EH (cell line): ENCODE measurements at regions not wholly inside any gene's neighbourhood (a gene's known extent, or its start where the extent isn't known, plus 50 kb on each side); places are given as distances from the start of the nearest gene placed in this dataset.
"Not testable (repeated sequence)": the region's sequence is repeated elsewhere in the genome, so short reads cannot be mapped to it uniquely, and the experiment has no call there.

Source experiments
- DNase-seq: peaks from one replicate; pipeline ENCODE4 v3.0.0-alpha.2; 2015; ENCODE audit warnings: low read depth

DNA sequence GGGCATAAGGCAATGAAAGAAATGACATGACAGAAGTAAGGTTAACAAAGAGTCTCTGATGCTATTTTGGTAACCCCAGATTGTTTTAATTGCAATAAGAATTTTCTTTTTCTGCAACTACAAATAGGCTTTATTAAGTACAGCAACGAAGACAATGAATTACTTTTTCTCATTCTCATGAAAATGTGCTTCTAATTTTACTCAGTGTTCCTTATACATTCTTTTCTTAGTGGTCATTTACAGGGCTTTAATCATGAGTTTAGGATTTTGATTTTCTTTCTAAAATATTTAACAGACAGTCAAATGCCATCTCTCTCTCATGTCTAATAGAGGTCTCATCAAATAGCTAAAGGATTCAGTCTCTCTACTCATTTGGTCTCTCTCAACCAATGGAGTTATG, 452.1 kb downstream of the RAP2B start:
- DNase-seq, result peak; percentile 69

- DNase-seq, result peak; percentile 85
Observed at GRCh38 chr3:153614563-153614962, 452.5 kb downstream of the RAP2B start.

DNA sequence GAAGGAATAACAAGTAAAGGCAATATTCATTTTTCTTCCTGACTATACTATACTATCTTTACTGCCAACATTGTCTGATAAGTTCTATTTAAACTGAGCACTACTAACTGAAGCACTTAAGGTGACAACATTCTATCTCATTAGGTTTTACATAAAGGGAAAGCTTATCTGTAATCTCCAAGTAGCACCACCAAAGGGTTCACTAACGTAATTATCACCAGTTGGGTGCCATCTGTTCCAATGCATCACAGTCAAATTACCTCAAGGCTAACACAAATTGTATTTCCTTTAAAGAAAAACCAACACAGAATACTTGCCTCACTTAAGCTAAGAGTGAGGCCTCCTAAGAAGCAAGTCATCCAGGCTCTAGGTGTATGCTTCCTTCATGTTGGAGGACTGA, 453.8 kb downstream of the RAP2B start:
- DNase-seq, result no peak

DNA sequence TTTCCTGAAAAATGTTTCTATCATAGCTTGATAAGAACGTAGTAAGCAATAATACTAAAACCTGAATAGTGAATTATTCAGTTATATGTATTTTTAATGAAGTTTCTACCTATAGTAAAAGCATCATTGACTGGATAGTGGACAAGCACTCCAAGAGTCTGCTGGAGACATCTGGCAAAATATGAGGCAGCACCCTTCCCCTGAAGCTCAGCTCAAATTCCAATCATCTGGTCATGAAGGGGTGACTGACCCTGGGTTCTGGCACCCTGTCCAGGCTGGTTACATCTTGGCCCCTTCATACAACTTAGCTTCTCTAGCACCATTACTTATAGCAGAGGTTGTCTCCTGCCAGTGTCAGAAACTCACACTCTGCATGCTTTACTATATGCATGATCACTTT, 455.4 kb downstream of the RAP2B start:
- no peak for DNase-seq

DNA sequence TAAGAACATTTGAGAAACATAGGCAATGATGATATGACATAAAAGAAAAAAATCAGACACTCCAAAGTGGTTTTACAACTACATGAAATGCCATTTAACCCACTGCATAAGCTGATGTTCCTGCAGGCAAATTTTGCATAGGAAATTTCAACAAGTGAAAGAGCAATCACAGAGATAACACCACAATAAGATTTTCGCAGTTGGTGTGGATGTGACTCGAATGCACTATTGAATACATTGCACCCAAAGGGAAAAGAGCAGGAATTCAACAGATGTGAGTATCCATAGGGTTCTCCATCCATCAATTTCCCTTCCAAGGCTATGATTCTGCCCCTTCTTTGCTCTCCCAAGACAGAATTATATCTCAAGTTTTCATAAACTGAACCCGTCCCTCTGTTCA, 456.1 kb downstream of the RAP2B start:
- DNase-seq, result no peak

DNA sequence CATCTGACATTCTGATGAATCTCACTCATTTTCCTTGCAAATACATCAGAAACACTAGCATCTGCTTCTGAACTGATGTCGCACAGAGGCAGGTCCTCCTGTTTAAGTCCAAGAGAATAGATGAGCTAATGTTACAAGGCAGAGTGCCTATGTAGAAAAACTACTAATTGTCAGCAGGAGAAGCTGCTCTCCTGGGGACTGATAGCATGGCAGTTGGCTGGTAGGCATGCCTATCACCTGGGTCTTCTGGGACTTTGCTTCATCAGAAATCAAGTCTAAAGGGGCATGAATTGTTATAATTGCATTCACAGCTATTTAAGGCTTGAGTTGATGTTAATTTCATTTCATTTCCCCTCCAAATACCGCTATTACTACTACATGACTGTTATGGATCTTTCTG, 457.2 kb downstream of the RAP2B start:
- no peak for DNase-seq

DNA sequence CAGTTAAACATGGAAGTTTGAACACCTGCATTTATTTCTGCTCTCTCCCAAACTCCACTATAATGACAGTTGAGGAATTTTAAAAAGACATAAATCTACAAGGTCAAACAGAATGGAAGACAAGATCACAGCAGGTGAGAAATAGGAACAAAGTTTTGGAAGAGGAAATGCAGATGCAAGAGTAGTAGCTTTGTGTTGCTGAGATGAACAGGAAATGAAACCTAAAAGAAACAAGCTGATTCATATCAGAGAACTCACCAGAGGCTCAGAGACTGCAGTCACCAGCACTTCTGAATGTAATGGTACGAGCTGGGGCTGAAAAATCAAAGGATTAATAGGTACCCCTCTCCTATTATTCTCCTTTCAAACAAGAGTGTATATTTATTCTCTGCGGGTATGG, 459.9 kb downstream of the RAP2B start:
- DNase-seq, result no peak

DNA sequence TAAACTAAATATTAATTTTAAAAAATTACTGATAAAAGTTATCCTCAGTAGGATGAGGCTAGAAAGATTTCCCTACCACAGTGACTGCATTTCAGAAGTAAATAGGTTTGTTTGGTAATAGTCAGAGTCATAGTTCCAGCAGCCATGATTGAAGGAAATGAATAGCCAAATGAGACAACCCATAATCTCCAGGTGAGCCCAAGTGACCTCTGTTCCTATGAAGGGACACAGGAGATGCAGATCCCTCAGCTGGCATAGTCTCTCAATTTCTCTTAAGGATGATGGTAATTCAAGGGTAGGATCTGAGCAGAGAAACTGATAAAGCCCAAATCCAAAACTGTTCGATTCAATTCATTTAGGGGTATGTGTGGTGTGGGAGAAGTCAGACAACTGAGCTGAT, 461.8 kb downstream of the RAP2B start:
- DNase-seq, result no peak

DNA sequence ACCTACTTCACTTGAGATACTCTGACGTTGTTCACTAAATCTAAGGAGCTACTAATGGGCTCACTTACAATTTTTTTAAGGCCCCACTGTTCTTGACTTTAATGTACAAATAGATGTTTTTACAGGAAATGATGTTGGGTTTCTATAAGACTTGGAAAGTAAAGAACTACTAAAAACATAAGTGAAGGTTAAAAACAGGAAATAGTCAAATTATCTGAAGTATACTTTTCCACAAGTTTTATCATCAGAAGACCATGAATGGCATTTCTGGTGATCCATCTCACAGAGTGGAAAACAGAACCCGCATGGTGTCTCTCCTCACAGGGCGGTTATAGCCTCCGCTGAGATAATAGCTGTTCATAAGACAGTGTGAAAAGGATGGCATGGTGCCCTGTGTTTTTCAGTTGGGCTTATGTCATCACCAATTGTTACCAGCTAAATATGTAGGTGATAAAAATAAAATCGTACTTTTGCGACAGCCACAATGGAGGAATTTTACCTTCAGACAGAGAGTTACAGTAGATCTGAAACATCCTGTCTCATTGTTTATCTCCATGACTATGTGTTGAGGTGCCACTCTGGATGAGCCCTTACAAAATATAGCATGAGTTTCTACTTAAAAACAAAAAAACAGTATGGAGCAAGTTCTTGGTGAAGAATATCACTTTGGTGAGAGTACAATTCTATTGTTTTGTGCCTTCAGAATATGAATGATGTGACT, 462.4 kb downstream of the RAP2B start:
- DNase-seq, result no peak

DNA sequence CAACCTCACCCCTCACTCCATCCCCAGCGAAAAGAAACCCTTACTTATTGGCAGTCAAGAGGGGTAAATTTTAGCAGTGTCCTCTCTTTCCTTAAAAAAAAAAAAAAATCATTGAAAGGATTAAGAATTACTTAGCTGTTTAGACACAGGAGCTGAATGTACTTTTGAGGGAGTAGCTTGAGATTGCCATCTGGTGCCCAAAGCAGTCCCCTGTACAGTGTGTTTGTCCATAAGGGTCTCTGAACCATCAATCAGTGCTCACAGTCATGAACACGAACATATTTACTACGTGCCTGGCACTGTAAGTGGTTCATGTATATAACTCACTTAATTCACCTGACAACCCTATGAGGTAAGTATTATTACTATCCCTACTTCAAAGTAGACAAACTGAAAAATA, 463.5 kb downstream of the RAP2B start:
- DNase-seq, result peak; percentile 20

- no peak for DNase-seq
Observed at GRCh38 chr3:153626158-153626557, 464.1 kb downstream of the RAP2B start.

DNA sequence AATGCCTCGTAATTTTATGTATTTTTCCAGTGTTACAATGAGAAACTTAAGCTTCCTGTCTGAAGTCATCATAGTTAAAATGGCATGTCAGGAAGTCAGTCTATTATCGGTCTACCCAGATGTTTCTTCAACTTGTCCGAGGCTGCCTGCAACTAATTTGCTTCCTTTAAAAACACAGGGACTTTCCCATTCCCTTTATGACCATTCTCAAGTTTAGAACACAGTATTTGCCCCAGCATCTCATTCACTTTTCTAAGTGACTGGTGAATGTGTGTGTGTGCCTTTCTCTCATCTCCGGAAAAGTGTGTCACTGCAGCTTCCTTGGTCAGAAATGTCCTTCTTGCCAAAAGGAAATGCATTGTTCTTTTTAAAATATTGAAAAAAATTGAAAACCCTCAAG, 466.6 kb downstream of the RAP2B start:
- peak; percentile 13 for DNase-seq

DNA sequence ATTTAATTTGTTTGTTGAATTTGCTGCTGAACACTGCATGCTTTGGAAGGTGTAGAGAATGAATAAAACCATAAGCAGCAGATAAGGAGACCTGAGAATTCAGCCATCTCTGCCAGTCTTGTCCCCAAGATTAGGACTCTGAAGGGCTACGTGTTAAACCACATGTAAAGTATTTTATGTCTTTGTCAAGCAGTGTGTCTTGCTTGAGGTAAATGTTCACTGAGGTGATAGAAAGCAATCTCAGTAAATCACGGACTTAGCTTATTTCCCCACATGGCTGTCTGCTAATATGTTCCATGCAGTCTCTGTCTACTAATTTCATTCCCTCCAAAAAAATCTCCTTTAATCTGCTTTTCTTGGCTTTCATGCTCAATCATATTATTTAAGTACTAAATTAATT, 467.1 kb downstream of the RAP2B start:
- DNase-seq, result no peak

- no peak for DNase-seq
Observed at GRCh38 chr3:153631102-153631501, 469.1 kb downstream of the RAP2B start.

GRCh38 chr3:153631664-153632063, 469.6 kb downstream of the RAP2B start:
- DNase-seq, result no peak

- DNase-seq, result no peak
Observed at GRCh38 chr3:153633407-153633806, 471.4 kb downstream of the RAP2B start.

DNA sequence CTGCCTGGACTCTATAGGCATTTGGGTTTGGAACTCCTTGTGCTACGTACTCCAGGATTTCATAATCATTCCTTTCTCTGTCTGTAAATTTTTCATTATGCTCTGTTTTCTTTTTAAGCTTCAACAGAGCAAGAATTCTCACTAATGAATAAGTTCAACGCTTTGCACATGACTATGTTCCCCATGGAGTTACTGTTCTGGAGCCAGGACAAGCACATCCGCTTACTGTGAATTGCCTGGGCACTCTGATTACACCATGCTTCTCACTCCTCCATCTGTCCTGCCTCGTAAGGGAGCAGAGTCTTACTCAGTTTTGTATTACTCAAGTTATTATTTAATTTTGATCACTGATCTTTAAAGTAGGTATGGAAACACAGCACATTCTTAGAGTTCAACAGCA, 472.7 kb downstream of the RAP2B start:
- DNase-seq, result no peak

DNA sequence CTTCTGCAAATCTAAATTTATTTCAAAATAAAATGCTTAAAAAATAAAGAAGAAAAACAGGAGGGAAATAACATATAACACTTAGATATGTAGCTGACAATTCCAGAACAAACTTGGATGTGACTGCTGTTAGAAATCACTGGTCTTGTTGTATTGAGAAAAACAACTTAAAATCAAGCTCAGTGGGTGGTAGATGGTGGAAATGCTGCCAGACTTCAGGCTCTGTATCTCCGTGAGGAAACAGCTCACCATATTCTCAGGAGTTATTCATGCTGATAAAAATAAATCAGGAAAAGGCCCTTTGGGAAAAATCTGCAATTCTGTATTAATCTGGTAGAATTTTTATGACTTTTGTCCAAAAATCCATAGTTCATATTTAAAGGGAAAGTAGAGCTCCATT, 477.6 kb downstream of the RAP2B start:
- no peak for DNase-seq

GRCh38 chr3:153640689-153641665, 479.0 kb downstream of the RAP2B start:
- no peak for DNase-seq

DNA sequence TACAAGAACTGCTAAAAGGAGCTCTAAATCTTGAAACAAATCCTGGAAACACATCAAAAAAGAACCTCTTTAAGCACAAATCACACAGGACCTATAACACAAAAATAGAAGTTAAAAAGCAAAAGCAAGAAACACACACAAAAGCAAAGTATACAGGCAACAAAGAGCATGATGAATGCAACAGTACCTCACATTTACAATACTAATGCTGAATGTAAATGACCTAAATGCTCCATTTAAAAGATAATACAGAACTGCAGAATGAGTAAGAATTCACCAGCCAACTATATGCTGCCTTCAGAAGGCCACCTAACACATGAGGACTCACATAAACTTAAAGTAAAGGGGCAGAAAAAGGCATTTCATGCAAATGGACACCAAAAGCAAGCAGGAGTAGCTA, 478.6 kb upstream of the ARHGEF26 start:
- DNase-seq, result not testable (repeated sequence)

DNA sequence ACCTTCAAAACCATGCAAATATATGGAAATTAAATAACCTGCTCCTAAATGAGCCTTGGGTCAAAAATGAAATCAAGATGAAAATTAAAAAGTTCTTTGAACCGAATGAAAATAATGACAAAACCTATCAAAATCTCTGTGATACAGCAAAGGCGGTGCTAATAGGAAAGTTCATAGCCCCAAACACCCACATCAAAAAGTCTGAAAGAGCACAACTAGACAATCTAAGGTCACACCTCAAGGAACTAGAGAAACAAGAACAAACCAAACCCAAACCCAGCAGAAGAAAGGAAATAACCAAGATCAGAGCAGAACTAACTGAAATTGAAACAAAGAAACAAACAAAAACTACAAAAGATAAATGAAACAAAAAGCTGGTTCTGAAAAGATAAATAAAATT, 477.7 kb upstream of the ARHGEF26 start:
- not testable (repeated sequence) for DNase-seq

- no peak for DNase-seq
Observed at GRCh38 chr3:153649286-153649839, 471.8 kb upstream of the ARHGEF26 start.

DNA sequence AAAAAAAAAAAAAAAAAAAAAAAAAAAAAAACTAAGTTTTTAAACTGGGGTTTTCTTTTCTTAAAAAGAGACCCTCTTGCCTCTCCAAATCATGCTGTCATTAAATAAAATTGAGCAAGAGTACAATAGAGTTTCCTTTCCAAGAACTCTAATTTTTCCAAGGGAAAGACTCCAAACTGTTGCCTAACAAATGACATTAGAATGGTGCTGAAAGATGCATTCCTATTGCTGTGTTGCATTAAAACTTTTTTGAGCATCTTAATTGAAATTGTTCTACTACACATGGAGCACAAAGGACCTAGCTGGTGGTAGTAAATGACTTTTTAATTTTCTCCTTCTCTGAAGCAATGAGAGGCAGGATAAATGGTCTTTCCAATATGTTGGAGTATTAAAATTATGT, 469.1 kb upstream of the ARHGEF26 start:
- DNase-seq, result no peak
